ENCODE measurements at regions not wholly inside any gene's neighbourhood (a gene's known extent, or its start where the extent isn't known, plus 50 kb on each side); places are given as distances from the start of the nearest gene placed in this dataset.

GRCh38 chr4:164461901-164462300, 292.0 kb upstream of the SMIM31 start:
- DNase-seq (ENCODE audit: extremely low read depth, low read depth), result no peak

- DNase-seq (ENCODE audit: extremely low read depth, low read depth), result no peak
Observed at GRCh38 chr4:164462471-164462870, 291.5 kb upstream of the SMIM31 start.

DNA sequence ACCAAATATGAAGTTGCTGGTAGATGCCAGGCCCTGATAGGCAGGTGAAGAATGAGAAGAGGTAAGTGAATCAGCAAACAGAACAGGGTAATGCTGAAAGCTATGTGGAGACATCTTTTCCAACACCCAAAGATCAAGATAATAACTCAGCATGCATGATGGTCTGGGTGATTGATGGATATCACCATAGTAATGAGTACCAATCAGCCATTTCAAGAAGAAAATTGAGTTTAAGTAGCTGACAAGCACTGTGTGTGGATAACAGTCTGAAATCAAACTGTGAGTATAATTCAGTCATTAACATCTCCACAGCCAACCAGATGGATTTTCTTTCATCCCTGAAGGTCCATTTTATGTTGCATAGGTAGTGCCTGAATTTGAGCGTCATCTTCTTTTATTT, 289.6 kb upstream of the SMIM31 start:
- DNase-seq (ENCODE audit: extremely low read depth, low read depth), result no peak

DNA sequence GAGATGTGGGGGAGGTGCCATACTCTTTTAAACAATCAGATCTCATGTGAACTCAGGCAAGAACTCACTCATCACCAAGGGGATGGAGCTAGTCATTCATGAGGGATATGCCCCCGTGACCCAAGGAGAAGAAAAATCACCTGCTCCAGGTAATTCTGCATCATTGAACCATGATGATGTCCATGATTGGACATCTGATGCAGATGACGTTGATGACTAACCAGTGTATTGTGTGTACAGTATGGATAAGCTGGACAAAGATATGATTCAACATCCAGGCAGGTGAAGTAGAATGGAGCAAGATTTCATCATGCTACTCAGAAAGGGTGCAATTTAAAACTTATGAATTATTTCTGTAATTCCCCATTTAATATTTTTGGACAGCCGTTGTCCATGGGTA, 286.4 kb upstream of the SMIM31 start:
- DNase-seq (ENCODE audit: extremely low read depth, low read depth), result no peak

- DNase-seq (ENCODE audit: extremely low read depth, low read depth), result no peak
Observed at GRCh38 chr4:164481306-164482091, 272.4 kb upstream of the SMIM31 start.

GRCh38 chr4:164482092-164482404, 271.9 kb upstream of the SMIM31 start:
- no peak for DNase-seq (ENCODE audit: extremely low read depth, low read depth)

GRCh38 chr4:164482758-164483157, 271.2 kb upstream of the SMIM31 start:
- DNase-seq (ENCODE audit: extremely low read depth, low read depth), result no peak

DNA sequence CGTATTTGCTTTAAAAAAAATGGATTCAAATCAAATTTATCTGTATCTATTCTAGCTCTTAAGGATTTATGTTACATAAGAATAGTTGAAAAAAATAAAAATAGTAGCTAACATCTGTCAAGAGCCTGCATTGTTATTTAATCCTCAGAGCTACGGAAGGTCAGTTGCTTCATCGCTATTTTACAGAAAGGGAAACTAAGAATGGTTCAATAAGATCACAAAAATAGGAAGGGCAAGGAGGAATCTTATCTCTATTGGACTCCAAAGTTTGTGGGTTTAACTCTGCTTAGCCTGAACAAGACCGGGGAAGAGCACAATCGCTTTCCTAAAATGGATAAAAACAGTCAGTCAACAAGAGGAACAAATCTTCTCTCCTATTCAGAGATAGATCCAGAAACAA, 270.2 kb upstream of the SMIM31 start:
- no peak for DNase-seq (ENCODE audit: extremely low read depth, low read depth)

- DNase-seq (ENCODE audit: extremely low read depth, low read depth), result no peak
Observed at GRCh38 chr4:164484551-164484950, 269.4 kb upstream of the SMIM31 start.

- DNase-seq (ENCODE audit: extremely low read depth, low read depth), result no peak
Observed at GRCh38 chr4:164485136-164485535, 268.8 kb upstream of the SMIM31 start.

GRCh38 chr4:164488114-164488513, 265.8 kb upstream of the SMIM31 start:
- no peak for DNase-seq (ENCODE audit: extremely low read depth, low read depth)

- peak; percentile 12 for DNase-seq (ENCODE audit: extremely low read depth, low read depth)
Observed at GRCh38 chr4:164501074-164501473, 252.9 kb upstream of the SMIM31 start.

- no peak for DNase-seq (ENCODE audit: extremely low read depth, low read depth)
Observed at GRCh38 chr4:164503874-164504273, 250.1 kb upstream of the SMIM31 start.

GRCh38 chr4:164508097-164508496, 245.8 kb upstream of the SMIM31 start:
- DNase-seq (ENCODE audit: extremely low read depth, low read depth), result peak; percentile 13

- DNase-seq (ENCODE audit: extremely low read depth, low read depth), result peak; percentile 23
Observed at GRCh38 chr4:164508771-164509170, 245.2 kb upstream of the SMIM31 start.

DNA sequence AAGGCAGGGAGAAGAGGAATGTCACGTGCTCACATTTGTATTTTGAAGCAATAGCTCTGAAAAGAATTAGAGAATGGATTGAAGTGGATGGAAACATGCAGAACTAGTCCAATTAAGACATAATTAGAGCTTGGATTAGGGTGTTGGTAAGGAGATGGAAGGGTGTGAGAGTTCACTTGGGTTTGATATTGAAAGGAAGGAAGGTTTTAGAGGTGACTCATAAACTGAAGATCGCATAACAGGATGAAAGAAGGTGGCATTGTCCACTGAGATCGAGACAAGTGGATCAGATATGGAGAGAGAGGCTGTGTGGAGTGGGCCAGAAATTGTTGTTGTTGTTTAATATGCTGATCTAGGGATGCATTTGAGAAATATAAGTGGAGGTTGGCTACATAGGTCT, 244.0 kb upstream of the SMIM31 start:
- DNase-seq (ENCODE audit: extremely low read depth, low read depth), result peak; percentile 41

DNA sequence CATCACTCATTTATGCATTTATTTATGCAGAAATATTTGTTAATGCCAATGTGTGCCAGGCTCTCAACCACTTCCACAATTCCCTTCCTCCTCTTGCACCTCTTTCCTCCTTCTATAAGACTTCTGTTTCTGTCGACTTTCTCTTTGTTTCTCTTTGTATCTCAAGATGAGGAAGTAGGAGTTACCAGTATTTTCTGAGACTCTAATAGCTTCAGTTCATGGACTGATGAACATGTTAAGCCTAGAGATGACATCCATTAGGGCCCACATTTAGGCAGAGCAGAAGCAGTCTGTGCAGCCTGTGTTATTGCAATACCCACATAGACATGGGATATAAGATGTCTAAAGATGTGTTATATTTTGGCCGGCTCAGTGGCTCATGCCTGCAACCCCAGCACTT, 241.8 kb upstream of the SMIM31 start:
- no peak for DNase-seq (ENCODE audit: extremely low read depth, low read depth)

DNA sequence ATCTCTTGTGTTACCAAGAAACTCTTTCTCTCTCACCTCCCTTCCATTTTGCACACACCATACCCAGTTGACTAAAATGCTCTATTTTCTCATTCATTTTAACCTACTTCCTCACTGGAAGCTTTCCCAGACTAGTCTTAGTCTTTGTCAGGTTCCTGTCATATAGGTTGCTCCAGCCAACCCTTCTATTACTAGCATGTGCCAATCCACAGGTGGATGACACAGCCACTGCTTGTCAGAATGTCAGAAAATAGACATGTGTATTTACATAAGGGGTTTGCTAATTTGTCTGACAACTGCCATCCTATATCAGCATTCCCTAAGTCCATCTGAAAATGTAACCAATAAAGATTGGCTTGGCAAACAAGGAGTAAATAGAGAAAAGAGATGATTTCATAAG, 239.2 kb upstream of the SMIM31 start:
- no peak for DNase-seq (ENCODE audit: extremely low read depth, low read depth)

DNA sequence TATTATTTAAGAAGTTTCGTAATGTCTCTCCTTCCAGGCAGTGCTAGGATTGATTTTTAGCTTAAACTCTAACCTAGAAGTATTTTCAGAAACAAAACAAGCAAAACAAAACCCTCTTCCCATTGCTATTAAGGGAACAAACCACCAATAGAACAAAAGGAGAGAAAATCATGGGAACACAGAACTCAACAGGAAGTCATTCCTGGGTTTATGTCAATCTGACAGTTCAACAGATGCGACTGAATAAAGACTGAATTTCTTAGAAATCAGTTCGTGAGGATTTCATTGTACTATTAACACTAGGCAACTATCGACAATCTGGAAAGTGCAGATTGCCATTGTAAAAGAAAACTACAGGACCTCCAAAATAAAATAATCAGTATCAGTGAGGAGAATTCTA, 229.1 kb upstream of the SMIM31 start:
- no peak for DNase-seq (ENCODE audit: extremely low read depth, low read depth)

DNA sequence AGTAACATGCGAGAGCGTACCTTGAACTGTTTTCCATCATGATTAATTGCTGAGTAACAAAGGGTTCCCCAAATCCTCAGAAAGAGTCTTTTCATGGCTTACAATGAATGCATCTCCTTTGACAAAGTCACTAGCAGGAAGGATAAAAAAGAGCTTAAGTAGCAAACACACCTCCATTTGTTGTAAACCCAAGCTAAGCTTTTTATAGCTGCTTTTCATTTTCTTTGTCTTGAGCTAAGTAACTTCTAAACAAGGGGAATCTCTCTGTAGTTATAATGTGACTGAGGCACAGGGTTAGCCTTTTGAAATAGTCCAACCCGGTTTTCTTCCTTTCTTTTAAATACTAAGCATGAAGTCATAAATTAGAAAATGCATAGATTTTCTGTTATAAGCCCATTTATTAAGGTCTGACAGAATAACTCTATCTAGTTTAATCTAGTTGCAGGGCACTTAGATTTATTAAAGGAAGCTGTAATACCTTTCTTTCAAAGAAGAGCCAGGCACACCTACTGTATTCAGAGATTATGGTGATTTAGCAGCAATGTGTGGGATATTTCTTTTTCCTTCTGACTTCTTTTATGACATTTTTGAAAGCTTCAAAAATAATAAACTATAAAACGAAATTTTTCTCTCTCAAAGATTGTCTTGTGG, 226.9 kb upstream of the SMIM31 start:
- no peak for DNase-seq (ENCODE audit: extremely low read depth, low read depth)

GRCh38 chr4:164529058-164529457, 224.9 kb upstream of the SMIM31 start:
- DNase-seq (ENCODE audit: extremely low read depth, low read depth), result no peak

GRCh38 chr4:164529486-164529885, 224.4 kb upstream of the SMIM31 start:
- DNase-seq (ENCODE audit: extremely low read depth, low read depth), result no peak

- no peak for DNase-seq (ENCODE audit: extremely low read depth, low read depth)
Observed at GRCh38 chr4:164531336-164531735, 222.6 kb upstream of the SMIM31 start.

Measured in NCI-H460 (cell line).